GM19452 (cell line): ENCODE measurements at regions not wholly inside any gene's neighbourhood (a gene's known extent, or its start where the extent isn't known, plus 50 kb on each side); places are given as distances from the start of the nearest gene placed in this dataset.
A peak's percentile ranks its signal among the peaks of the same experiment; 100 is the strongest.

Experiments
- ATAC-seq: cut with Tn5 transposase; IDR thresholded peaks from one replicate; pipeline ENCODE4 v1.9.1; 2021; ENCODE audit not compliant: unreplicated experiment

DNA sequence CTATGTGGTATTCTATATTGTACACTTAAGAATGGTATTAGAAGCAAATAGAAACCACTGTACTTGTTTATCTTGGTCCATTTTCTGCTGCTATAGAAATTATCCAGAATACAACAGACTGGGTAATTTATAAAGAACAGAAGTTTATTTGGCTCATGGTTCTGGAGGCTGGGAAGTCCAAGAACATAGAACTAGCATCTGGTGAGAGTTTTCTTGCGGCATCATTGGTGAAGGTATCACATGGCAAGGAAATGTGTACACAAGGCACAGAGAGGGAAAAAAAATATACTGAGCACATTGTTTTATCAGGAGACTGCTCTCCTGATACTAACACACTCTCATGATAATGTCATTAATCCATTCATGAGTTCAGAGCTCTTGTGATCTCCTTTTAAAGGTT, 130.3 kb upstream of the STXBP6 start:
- no peak for ATAC-seq

DNA sequence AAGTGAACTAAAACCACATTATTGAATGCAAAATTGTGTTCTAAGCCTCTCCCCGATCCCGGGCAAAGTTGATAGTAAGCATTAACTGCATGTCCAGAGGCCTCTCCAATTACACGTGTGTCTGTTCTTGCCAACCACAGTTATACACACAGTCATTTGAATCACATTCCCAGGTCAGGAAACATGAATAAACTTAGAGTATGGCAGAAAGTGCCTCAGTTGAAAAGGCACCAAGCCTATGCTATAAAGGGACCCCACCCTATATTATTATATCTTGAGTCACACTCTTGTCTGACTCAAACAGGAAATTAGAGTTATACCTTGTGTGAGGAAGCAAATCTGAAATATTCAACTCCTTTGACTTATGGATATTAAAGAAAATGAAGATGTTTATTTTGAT, 128.3 kb upstream of the STXBP6 start:
- ATAC-seq: no peak

DNA sequence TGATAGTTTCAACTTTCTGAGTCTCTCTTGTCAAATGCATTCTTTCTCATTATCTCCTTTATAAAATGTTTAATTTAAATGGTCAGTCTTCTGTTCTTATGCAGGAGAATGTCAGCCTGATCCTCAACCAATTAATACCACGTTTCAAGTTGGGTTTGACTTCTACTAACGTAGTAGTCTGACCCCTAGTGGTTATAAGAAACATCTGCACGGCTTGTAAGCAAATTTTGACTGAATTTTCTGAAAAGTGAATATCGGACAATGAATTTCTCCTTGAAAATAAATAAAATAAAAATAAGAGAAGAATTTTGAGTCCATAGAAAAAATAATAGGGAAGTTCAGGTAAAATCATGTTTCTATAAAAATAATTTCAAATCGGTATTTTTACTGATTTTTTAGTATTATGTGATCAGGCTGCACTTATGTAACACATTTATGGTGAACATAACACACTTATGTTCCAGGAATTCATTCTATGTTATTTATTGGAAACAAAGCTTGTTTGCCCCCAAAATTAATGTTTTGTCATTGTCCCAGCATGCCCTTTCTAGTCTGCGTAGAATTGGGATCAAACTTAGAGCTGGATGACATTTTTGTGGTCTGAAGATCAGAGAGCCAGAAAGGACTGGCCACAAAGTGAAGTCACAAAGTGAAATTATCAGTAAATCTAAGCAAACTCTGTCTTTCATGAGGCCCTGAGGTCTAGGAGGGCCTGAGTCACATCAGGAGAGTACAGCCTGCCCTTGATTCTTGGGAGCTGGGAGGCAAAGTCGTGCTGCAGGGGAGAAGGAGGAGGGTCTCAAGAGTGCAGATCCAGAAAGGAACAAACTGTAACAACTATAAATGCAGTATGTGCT, 101.2 kb upstream of the STXBP6 start:
- no peak for ATAC-seq

DNA sequence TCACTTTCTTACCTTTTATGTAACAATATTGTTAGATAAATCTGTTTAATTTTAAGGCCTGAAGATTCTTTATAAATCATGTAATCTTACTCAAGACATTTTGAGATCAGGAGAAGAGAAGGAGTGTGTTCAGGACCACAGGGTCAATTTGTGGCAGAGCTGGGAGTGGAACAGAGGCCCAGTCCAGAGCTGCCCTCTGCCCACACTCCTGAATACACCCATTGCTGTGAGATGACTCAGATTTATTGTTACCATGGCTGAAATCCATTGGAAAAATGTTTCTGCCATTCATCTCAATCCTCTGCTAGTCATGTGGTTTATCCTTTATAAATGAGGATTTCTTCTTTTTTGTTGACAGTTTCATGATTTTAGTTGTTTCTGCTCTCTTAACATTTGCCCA, 100.5 kb upstream of the STXBP6 start:
- no peak for ATAC-seq

DNA sequence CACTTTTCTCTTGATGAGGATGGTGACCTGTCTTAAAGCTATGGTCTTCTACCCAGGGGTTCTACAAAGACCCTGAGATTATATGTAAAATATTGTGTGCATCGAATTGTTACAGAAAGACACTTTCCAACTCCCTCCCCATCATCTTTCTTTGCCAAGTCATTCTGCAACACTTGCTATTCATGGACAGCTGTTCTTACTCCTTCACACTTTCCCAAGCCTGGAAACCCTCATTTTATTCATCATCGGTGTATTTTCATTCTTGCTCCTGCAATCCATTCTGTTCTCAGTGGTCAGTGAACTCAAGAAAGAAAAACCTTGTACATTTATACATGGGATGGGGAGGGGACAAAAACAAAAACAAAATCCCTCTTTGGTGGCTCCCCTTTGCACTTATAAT, 90.5 kb upstream of the STXBP6 start:
- ATAC-seq: no peak

DNA sequence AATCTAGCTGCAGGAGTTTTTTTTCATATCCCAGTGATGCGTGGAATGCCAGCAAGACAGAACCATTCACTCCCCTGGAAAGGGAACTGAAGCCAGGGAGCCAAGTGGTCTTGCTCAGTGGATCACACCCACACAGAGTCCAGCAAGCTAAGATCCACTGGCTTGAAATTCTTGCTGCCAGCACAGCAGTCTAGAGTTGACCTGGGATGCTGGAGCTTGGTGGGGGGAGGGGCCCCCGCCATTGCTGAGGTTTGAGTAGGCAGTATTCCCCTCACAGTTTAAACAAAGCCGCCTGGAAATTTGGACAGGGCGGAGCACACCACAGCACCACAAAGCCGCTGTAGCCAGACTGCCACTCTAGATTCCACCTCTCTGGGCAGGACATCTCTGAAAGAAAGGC, 86.9 kb upstream of the STXBP6 start:
- ATAC-seq: no peak

DNA sequence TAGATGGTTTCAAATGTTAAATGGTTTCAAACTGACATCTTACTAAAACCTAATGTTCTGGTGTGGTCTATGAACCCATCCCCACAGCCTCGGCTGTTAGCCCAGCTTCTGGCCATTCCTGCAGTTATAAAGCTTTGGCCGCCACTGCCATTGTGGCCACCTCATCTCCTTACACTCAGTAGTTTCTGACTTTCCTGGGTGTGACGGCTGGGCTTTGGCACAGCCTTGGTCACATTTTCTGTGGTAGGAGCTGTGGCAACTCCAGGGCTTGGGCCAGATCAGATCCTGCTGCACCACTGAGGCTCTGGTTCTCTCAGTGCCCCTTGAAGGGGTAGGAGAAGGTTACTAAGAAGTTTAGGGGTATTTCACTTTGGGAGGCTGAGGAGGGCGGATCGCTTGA, 84.2 kb upstream of the STXBP6 start:
- ATAC-seq: no peak

DNA sequence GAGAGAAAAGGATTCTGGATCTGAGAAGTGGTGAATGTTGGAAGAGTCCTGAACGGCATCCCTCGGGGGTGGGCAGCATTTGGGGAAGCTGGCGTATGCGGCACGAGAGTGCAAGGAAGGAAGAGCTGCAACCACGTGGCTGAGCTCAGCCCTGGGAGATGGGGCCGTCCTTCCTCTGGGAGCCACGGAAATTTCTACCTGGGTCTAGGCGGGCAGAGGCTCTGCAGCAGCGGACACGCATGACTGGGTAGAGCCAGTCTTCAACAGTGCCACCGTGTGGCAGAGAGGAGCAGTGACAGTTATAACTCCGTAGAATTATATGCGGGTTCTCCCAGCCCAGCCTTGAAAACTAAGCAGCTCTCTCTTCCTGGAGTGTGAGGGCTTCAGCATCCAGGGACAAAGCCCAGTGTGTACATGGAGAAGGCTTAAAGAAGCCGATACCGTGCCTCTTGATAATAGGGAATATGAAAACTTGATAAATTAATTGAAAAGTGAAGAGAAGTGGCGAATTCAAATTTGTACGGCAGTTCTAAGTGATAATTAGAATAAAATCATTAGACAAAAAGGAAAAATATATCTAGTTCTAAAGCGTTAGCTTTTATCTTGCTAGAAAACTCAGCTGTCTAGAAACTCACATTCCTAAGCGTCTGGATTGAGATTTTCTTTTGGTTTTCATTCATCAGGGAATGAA, 82.9 kb upstream of the STXBP6 start:
- peak; percentile 75 for ATAC-seq

DNA sequence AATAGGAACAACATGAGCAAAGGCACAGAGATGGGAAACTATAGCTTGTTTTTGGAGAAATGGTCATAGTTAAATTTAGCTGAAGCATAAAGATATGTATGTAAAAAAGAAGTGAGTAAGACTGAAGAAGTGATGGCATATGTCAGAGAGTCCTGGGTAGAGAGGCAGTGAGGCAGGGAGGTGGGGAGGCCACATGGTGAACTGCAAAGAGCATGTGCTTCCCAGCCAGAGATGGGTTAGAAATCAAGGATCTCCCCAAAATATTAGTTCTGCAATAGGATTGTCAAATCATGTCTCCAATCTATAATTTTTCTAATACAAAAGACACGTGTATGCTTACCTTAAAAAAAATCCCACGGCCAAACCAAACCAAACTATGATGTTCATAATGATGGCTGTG, 82.1 kb upstream of the STXBP6 start:
- ATAC-seq: no peak

DNA sequence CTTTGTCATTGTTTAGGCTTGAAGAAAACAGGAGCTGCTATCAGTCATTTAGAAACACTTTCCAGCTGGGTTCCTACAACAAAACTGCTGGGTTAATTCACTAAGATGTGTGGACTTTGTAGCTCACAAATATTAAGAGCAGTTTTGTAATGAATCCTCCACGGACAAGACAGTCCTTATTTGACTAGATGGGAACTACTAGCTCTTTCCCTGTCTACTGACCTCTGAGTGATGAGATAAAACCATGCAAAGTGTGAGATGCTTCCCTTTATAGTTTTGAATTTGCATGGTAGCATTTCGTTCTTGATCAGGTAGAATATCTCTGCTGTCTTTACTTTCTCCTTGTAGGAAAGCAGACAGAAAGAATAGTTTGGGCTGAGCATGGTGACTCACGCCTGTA, 72.9 kb upstream of the STXBP6 start:
- no peak for ATAC-seq

DNA sequence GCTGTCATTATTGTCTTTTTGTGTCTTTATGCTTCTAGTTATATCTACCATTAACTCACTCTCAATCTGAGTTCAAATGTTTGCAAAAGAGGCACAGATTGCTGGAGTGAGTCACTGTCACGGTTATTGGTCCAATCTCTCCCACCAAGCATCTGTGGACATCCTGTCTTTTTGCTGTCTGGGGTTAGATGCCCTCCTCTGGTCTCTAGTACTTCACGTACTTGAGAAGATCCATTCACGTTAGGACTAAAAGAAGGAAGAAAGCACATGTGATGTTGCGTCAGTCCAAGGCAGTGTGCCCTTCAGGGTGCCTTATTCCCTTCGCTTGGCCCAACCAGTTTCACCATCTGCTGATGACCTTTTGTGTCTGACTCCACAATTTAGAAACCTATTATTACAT, 72.3 kb upstream of the STXBP6 start:
- ATAC-seq: no peak

DNA sequence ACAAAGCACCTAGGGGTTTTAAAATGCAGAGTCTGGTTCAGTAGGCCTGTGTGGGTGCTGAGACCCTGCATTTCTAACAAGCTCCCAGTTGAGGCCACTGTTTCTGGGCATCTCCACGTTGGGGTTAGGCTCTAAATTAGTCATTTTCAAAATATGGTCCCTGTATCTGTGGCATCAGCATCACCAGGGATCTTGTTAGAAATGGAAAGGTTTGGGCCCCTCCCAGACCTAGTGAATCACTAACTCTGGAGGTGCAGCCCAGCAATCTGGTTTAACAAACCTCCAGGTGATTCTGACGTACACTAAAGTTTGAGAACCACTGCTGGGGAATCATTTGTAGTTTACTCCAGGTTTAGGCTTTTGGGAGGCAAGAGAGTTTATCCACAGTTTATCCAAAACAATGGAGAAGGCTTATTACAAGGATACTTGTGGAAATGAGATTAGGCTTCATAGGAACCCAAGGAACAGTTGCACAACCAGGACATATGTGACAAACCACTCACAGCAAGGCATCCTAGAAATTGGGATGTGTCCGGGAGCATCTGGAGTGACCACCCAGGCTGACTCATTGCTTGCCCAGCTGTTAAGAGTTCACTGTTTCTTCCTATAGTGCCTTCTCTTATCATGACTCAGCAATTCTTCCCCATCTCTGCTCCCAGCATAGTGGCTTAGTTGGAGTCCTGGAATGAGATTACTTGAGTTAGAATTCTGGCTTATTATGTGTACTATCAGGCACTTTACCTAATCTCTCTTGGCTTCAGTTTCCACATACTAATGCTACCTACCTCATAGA, 71.6 kb upstream of the STXBP6 start:
- ATAC-seq: no peak

DNA sequence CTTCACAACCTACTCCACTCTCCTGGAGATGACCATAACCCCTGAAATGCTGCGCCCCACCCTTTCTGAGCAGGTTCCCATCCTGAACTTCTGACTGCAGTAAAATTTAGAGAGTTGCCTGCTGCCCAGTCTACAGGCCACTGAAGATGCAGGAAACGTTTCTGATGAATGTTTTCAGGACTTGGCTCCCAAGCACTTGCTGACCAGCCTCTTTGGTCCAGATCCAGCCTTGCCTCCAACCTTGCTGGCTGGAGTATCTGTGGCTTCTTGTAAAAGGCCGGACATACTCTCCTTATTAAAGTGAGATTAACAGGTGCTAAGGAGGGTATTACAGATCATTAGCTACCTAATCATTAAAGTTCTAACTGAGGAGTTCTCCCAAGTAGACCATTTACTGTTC, 70.3 kb upstream of the STXBP6 start:
- ATAC-seq: no peak

DNA sequence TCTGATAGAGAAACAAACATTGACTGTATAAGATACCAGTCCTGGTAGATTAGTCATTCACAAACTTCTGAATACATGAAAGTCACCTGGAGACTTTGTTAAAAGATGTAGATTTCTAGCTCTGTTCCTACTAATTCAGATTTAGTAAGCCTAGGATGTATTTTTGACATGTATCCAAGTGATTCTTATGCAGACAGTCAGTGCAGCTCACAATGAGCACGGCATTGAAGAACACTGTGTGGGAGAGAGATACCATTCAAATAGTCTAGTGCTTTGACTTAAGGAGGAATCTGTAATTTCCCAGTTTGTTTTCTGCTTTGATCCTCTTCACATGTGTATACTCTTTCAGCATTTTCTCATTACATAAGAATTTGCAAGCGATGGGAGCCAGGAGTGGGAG, 68.7 kb upstream of the STXBP6 start:
- ATAC-seq: no peak

DNA sequence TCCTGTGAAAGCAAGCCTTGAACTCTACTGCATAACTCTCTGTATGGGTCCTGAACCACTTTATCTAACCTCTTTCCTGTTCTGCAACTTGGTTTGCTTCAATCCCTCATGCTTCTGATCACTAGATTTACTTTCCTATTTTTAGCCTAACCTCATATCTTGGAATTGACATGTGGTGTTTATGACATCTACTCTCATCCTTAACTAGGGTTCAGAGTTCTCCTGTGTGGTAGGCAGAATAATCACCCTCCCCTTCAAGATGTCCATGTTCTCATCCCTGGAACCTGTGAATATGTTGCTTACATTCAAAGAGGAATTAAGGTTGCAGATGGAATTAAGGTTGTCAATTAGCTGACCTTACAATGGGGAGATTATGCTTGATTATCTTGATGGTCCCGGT, 67.4 kb upstream of the STXBP6 start:
- no peak for ATAC-seq

DNA sequence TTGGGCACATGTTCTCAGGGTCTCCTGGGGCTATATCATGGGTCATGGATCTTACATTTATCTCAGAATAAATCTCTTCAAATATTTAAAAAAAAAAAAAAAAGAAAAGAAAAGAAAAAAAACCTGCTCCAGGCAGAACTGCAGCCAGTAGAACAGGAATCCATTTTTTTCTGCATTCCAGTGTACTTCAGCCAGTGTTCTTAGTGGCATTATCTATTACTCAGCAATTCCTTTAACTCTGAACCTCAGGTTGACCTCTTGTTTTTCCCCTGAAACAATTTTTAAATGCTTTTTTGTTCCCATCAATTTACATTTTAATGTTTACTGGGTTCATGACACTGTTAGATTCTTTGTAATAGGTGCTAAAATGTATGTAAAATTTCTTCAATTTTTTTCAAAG, 66.7 kb upstream of the STXBP6 start:
- ATAC-seq: no peak

DNA sequence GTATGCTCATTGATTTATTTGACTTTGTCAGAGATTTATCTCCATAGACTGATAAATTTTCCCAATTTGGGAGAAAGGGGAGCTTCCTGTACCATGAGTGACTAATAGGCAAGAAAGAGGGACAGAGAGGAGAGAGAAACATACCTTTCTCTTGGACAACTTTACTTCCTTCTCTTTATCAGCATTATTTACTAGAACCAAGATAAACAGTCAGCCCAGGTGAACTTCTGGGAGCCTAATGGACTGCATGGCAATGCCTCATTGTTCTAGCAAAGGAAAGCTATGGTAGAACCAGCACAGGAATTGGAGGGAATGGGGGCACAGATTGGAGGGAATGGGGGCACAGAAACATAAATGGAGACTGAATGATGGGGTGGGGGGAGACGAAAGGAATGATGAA, 63.4 kb upstream of the STXBP6 start:
- ATAC-seq: no peak

DNA sequence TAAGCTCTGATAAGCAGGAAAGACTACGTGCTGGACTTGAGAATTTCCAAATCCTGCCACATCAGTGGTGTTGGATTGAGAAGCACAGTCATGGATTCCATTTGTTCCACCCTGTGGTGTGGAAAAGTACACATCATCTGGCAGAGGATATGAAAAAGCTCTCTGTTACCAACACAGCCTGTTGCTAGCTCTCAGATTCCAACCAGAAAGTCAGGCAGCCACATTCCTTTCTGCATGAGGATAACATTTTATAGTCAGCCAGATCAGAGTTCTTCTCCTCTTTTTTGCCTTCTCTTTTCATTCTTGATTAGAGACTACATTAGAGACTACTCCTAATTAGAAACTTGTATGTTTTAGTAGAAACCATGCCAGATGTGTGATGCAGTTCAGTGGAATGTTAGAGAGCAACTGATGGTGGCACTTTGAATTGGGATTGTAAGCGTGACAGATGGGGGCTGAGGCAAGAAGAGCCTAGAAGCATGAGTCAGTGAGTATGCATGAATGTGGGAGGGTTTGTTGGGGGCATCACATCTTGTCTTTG, 61.2 kb upstream of the STXBP6 start:
- no peak for ATAC-seq

DNA sequence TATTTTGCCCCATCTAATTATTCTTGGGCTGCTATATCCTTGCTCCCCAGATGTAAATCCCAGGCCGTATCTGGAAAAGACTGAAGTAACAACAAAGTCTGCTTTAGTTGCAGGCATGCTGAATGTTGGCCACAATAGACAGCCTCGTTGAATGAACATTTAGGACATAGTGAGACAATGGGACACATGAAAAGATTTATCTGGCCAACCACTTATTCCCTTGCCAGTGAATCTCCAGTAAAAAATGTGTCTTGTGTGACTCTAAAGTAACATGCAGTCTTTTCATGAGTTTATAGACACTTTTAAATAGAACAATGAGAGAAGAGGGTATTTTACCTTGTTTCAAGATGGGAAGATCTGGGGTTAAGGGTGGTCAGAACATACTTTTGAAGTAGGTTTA, 60.2 kb upstream of the STXBP6 start:
- no peak for ATAC-seq

DNA sequence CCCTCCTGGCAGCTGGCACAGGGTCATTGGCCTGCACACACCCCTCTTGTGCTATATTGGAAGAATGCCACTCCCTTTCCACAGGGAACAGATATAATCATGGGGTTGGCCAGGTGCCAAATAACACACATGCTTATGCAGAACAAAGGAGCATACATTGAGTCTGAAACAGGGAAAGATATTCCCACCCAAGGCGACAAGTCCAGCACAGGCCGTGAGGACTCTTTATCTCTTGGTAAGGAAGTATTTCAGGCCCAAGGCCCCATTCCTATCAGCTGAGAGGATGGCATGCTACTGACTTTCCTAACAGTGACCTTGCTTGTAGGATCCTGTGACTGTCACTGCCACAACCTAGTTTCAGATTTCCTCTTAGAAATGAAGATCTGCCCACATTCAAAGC, 59.0 kb upstream of the STXBP6 start:
- ATAC-seq: no peak

DNA sequence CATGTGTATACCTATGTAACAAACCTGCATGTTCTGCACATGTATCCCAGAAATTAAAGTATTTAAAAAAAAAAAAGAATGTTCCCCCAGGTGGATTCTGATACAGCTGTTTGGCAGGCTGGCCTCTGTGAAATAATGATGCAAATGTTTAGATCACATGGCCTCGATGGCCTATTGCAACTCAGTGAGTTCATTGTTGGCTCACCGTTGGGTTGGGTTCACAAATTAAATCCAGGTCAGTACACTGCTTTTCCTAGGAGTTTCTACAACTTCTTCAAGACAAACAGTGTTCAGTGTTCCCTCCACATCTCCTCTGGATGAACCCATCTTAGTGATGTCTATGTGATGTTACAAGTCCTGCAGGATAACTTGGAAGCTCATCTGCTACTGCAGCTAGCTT, 58.3 kb upstream of the STXBP6 start:
- no peak for ATAC-seq

DNA sequence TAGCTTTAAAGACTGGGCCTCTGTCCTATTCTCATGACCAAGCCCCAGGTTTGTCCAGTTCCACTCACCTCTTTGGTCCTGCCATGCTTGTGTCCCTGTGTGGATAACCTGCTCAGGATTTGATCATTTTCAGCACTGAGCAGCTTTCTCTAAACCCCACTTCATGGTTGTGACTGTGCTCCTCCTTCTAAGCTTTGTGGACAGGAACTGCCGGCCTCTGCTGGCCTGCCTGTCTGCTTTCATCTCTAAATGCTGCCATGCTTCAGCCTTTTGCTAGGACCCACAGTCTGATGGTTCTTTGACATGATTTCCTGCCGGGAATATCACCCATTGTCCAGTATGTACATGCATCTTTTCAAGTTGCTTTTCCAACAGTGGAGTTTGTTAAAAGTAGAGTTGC, 53.9 kb upstream of the STXBP6 start:
- no peak for ATAC-seq
